ENCODE measurements at regions not wholly inside any gene's neighbourhood (a gene's known extent, or its start where the extent isn't known, plus 50 kb on each side); places are given as distances from the start of the nearest gene placed in this dataset.

DNA sequence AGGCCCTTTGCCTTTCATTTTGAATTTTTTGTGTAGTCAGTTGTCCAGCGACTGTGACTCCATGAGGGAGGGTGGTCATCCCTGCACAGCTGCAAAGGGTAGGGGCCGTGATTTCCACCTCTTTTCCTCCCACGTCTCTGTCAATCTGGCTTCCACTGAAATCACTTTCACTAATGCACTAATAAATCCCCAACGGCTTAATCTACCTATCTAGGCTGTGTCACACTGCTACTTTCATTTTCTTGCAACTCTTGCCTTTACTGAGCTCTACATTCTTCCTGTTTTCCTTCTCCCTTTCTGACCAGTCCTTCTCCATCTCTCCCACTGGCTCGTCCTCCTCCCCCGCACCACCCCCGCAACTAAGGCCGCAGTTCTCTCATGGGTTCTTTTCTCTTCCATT, 212.3 kb upstream of the FOXN3 start:
- no peak for DNase-seq (ENCODE audit: low read depth in 2 of 2)

DNA sequence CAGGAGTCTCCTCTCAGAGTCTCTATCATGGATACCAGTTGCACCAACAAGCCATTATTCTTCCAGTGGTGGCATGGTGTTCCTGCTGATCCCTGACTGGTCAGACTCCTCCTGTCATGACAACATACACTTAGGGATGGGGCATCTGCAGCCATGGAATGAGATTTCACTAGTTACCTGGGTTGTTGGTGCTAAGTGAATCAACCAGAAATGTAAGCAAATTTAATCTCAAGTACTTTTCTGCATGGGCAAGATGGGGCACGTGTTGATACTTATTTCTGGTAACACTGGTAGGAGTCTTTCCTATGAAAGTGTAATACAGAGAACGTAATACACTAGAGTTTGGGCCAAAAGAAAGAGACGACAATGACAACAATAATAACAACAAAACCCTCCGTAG, 211.5 kb upstream of the FOXN3 start:
- DNase-seq (ENCODE audit: low read depth in 2 of 2), result no peak

DNA sequence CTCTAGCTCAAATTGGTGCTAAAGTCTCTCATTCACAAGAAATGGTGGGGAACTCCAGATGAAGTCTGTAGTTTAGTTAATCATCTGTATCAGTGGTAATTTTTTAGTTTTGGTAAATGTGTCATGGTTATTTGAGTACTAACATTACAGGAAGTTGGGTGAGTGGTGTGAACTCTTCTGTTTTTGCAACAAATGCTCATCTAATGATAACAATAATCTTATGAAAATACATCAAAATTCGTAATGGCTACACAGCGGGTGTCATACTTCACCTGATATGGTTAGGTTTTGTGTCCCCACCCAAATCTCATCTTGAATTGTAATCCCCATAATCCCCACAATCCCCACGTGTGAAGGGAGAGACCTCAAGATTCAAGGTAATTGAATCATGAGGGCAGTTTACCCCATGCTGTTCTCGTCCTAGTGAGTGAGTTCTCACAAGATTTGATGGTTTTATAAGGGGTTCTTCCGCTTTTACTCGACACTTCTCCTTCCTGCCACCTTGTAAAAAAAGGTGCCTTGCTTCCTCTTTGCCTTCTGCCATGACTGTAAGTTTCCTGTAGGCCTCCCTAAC, 209.3 kb upstream of the FOXN3 start:
- DNase-seq (ENCODE audit: low read depth in 2 of 2), result no peak

DNA sequence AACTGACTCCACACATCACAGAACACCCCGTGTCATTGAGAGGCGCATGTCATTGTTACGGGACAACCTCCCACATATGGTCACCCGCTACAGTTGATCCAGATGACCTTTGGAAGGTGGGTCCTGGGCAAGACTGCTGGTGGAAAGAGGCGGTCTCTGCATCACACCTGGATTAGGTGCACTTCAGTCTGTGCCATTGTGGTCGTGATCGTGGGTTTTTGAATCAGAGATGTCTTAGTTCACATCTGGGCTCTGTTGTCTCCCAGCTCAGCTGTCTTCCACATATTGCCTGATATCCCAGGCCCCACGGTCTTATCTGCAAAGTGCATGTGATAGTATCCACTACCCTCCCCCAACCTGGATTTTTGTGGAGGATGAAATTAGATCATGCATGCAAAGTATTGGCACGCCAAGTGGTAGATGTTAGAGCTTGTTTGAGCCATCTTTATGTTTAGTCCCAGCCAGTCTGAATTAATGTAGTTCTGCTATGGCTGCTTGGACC, 208.7 kb upstream of the FOXN3 start:
- no peak for DNase-seq (ENCODE audit: low read depth in 2 of 2)

DNA sequence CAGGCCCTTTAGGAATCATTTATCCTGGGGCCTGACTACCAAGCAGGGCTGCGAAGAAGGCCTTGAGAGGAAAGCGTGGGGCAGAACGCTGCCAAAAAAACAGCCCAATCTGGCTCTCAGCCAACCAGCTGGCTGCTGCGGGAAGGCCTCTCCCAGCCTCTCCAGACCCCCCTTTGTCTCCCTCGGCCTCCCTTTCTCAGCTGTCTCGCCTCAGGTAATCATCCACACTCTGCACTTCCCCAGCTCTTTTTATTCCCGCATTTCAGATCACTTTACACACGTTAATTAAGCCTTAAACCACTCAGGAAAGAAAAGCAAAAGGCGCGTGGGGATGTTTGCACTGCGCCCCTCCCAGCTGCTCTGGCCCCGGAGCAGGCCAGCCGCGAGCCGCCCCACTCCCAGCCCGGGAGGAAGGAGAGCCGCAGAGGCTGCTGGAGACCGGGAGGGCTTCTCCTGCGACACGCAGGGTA, 208.2 kb upstream of the FOXN3 start:
- DNase-seq (ENCODE audit: low read depth in 2 of 2), result no peak

DNA sequence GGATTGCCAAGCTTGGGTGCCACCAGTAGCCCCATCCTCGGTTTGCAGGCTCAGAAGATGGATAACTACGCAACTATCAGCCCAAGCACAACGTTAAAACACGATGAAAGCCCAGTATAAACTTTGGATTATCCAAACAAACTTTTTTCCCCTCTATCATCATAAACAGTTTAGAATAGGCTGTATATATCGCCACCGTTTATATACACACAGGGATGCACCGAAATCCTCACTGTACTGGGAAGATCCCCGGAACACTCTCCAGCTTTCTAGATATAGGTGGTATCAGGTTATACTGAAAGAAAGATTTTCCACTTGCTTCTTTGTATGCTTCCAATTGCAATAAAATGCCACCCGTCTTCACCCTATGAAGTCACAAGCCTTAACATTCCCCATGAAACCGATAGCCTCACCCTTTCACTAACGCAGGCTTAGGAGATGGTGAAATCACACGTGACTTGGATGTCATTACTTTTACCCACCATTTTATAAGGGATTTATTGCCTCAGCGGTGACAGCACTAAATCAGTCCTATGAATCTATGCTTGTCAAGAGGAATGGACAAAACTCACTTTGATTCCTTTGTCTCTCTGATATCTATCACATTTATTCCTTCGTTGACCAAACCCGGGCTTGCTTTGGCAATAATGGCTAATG, 207.6 kb upstream of the FOXN3 start:
- DNase-seq (ENCODE audit: low read depth in 2 of 2), result no peak

DNA sequence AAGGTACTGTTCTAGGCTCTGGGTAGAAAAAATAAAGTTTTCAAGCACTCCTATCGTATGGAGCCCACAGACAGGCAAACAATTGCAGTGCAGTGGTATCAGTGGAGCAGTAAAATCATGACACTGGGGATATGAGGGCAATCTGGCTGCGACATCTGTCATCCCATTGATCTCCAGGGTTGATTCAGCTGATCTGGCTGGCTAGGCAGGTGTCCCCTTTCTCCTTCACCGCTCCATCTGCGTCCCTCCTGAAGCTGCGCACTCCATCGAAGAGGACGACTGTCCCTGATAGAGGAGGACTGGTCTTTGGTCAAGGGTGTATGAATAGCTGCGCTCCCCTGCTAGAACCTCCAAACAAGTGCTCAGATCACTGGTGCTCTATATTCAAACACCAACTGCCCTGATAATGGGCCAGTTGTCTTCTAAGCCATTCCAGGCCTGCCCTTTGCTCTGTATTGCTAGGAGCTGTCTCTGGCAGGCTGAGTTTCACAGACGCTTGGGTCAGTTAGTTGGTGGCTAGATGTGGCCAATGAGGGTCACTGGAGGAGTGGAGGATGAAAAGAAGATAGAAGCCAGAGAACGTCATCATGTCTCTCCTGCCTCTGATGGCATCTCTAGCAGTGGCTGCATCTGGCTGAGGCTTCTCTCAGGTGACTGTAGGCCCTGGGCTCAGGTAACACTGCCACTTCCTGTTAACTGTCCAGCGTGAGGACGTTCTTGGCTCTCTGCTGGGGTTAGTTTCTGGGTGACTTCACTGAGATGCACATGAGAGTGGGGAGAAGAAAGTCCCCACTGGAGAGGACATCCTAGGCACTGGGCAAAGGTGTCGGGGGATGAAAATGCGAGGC, 205.0 kb upstream of the FOXN3 start:
- DNase-seq (ENCODE audit: low read depth in 2 of 2), result no peak

DNA sequence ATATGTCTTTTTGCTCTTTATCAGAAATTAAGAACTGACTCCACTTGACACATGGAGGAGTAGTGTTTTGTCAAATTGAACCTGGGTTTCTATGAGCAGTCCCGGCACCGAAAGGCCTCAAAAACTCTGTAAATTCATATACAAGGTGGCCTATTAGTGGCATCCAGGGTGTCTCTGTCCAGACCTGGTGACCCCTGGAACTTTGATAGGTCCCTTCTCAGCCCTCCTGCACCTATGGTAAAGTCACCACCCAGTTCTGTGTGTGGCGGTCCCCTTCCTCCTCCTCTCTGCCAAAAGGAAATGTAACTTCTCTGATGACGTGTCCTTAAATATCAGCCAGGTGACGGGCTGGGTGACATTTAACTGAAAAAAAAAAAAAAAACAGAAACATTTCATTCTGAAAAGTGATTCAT, 204.0 kb upstream of the FOXN3 start:
- DNase-seq (ENCODE audit: low read depth in 2 of 2), result no peak

DNA sequence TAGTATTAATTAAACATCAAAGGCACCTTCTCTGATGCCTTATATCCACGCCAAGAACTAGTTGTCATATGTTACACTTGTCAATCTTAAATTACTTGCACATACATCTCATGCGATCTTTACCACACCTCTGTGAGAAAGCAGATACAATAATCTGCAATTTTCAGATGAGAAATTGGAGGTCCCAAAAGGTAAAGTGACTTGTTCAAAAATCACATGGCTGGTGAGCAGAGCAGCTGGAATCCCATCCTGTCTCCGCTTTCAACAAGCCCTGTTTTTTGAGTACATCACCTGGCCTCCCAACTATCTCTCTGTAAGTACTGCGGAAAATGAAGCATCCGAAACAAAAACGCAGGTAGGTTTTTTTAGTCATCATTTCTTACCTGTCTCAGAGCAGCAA, 203.4 kb upstream of the FOXN3 start:
- no peak for DNase-seq (ENCODE audit: low read depth in 2 of 2)

DNA sequence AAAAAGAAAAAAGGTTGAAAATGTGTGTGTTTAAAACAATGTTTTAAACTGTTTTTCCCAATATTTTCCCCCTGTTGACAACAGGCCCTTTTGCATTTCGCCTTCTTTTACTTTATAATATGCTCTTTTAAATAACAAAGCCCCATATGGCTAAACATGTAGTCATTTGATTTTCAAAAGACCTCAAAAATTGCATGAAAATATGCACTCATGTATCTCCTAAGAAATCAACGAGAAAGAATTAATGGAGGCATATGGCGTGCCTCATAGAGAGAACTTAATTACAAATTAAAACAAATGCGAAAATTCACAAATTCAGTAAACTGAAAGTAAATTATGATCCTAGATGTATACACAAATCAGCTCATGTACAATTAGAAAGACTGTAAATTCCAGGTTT, 202.6 kb upstream of the FOXN3 start:
- DNase-seq (ENCODE audit: low read depth in 2 of 2), result no peak

DNA sequence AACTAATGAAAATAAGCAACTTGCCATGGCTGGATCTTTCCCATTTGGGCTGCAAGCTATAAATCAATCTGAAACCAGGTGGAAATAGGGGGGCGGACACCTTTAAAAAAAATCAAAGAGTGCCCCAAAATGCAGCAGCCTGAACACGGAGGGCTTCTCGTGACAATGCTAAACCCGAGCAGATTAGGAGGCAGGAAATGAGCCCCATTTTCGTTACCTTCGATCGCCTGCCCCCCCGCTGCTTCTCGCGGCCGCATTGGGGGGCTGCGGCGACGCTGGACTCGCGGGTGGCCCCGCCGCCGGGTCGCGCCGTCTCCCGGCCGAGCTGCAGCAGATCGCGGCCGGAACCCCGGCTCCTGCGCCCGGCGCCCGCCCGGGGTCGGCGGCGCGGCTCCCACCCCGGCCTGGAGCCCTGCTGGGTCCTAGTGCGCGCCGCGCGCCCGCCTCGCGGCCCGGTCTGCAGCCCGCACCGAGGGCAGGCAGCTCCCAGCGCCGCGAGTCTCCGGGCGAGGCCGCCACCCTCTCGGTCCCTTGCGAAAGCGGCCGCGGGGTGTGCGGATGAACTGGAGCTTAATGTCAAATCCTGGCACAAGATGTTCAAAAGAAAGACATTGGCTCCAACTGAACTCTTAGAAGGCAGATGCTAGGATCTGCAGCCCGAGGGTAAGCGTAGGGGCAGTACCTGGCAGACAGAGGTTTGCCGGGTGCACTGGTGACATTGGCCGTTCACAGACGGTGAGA, 201.9 kb upstream of the FOXN3 start:
- DNase-seq (ENCODE audit: low read depth in 2 of 2), result peak; percentile 55 to 62

DNA sequence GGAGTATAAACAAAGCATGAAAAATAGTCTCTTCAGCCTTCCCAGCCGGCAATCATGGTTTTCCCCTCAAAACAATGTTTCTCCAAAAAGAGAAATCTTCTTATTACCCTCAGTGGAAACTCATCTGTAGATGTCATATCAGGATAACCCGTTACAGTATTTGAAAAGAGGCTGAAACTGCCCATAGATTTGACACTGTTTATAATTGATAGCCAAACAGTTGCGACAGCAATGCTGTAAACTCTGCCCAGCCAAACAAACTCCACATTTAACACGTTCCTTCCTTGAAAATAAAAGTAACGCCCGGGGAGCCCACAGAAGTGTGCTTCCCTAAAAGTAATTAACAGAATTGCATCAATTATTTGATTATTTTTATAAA, 201.3 kb upstream of the FOXN3 start:
- DNase-seq (ENCODE audit: low read depth in 2 of 2), result no peak

DNA sequence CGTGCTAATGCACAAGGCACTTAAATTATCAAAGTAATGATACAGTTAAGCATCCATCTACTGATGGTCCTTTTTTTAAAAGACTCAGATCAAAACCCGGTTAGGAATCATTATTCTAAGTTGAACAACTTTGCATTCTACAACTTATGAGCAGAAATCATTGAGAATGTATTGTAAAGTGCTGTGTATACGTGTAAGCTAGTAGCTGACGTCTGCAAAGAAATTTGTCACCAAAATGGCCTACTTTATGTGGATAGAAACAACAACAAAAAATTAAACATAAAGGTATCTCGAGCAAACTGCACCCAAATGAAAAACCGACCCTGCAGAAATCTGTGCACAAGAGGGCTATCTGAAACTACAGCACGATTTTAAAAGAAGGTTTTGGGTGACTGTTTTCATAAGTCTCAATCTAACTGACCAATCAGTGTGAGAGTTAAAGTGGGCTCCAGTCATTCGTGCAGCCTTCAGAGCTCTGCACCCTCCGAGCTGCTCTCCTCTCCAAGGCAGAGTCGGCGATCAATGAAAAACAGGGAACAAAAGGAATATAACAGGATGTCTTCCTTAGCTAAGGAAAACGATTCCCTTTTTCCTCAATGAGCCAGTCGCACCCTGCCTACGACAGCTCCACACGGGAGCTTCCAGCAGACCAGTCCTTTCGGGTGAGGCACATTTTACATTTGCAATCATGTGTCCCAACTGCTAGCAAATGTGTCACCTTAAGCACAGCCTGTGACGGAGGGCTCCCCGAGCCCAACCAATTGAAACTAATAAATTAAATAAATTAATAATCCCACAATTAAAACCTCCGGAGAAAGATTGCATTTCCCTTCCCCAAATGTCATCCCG, 200.7 kb upstream of the FOXN3 start:
- no peak for DNase-seq (ENCODE audit: low read depth in 2 of 2)

DNA sequence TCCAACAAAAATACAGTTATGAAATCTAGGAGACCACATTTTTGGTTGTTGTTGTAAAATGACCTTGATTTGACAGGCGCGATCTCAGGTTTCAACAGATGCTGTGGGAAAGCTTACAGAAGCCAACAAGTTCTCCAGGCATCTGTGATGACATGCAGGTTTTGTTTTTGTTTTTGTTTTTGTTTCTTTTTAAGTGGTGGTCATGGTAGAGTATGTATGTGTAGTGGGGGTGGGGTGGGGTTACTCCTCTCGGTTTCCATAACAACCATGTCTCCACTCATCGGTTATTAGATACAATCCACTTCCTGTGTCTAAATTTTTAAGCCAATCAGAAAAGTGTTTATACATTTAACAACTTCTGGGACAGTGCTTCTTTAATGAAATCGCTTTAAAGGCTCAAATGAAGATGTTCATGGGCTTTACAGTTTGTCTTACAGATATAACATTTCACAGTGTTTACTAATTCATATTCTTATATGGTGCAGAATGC, 199.9 kb upstream of the FOXN3 start:
- no peak for DNase-seq (ENCODE audit: low read depth in 2 of 2)

DNA sequence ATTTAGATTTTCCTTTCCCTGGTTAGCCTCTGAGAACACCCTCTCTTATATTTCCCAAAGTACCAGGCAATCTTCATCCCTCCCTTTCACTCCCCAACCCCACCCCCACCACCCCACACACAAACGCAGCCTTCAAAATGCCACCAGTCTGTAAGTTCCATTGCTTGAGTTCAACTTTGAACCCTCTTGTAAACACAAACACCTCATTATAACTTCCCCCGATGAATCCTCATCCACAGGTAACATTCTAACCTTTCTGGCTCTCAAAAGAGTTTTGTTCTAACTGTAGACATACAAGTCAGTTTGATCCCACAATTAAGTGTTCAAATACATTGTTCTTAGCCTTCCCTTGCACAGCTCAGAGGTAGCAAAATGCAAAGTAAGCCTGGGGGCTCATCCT, 199.4 kb upstream of the FOXN3 start:
- DNase-seq (ENCODE audit: low read depth in 2 of 2), result no peak

DNA sequence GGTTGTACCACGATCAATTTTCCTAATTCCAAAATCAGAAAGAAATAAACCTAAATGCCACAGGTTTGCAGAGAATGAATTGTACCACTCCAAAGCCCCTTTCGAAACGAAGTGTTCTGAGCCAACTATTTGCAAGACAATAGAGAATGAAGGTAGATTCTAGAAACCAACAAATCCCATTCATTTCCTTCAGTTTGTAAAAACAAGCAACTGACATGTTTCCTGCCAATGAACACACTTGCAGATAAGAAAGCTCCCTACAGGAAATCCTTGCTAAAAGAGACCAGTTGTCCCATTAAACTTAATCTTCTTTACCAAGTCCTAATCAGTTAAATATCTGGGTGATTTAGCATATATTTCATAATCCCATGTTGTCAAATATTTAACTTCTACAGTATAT, 198.4 kb upstream of the FOXN3 start:
- DNase-seq (ENCODE audit: low read depth in 2 of 2), result no peak

DNA sequence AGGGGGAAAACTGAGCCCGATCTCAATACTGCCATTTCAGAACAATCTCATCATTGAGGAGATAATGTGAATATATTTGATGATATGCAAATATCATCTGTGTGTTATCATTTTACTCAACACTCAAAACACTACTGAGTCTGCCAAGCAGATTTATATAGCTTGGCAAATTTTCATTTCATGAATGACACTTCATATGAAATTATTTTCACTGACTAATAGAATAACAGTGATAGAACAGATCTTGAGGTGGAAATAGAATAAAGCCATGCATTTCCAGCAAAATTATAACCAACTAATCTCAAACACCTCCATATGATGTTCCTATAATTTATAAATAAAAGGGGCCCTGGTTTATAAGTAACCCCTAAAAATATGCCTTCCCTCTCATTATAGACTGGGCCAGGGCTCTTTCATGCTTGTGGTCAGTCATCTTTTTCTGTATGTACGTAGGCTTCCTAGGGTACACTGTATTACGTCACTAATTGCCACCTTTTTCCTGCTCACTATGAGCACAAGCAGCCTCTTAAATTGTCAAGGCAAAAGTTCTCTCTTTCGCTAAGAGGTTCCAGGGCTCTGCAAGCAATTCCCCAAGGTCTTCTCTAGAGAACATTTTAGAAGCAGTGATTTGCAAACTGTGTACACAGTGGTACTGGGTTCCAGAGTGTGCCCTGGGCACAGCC, 197.1 kb upstream of the FOXN3 start:
- no peak for DNase-seq (ENCODE audit: low read depth in 2 of 2)

DNA sequence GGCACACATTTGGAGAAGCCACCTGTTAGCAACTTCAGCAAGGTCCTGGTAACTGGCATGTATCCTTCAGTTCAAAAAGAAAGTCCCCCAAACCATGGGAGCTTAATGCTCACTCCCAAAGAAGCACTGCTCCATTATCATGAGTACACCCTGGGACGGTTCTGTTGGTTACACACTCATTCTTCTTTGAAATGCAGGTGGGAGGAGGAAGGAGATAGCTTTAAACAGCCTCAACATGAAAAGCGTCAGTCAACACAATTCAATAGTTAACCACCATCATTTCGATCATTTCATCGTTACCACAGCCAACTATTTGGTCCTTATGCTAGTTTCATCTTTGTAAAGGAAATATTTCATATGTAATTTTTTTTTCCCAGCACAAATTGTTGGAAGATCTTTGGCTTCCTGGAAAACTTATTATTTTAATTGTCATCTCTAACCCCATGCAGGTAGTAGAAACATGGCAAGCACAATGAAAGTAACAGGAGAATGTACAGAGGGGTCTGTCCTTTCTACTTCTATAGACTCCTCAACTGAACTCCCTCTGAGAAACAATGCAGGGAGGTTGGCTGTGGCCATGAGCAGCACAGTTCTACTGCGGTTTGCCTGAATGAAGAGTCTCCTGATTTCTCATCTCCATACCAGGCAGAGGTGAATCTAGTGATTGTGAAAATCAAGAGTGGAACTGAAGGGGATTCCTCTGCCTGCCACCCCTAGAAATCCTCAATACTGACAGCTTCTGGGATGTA, 196.4 kb upstream of the FOXN3 start:
- no peak for DNase-seq (ENCODE audit: low read depth in 2 of 2)

DNA sequence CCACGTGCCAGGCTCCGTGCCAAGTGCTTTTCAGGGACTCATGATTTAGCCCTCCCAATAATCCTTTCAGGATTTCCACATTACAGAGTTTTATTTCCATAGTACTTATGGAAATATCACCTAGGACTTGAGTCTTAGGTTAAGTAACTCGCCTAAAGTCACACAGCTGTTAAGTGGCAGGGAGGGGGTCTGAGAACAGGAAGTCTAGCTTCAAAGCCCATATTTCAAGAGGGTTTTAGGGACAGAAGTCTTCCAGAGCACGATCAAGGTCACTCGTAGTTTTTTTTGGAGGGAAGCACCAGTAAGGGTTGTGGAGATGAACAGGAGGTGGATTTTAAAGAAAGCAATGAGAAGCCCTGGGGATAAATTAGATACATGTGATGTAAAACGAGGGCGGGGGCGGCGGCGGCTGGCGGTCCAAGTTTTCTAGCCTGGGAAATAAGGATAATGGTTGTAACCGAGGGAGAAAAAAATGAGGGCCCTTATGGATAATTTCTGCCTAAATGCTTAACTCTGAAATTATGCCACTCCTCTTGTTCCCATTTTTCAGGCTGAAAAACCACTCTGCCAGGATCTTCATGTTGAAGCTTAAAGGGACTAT, 192.6 kb upstream of the FOXN3 start:
- no peak for DNase-seq (ENCODE audit: low read depth in 2 of 2)

Measured in stimulated activated CD8-positive, alpha-beta memory T cell treated with anti-CD3 and anti-CD28 coated beads, Interleukin-2, amount 100 ng/mL, for 48 hours (primary cell).